Neural progenitor cell (in vitro differentiated cells): ENCODE measurements at regions not wholly inside any gene's neighbourhood (a gene's known extent, or its start where the extent isn't known, plus 50 kb on each side); places are given as distances from the start of the nearest gene placed in this dataset.

ENCODE experiments used
- DNase-seq: peaks from one replicate; pipeline ENCODE4 v3.0.0-alpha.2; 2016; ENCODE audit warnings: low spot score
- H2AFZ ChIP-seq: fragments of 200-600 bp; sonication (generic); replicated peaks from 2 replicates; pipeline ENCODE4 v1.6.1; 2016; ENCODE audit warnings: antibody characterized with exemption
- H3F3A ChIP-seq: fragments of 200-600 bp; sonication (generic); 2 replicates; pipeline ENCODE4 v1.6.1; 2016; ENCODE audit warnings: antibody characterized with exemption, low read depth
- H3K27ac ChIP-seq: fragments of 200-600 bp; sonication (generic); 2 replicates; pipeline ENCODE4 v1.5.1; 2016; ENCODE audit warnings: mild to moderate bottlenecking
- H3K27me3 ChIP-seq: fragments of 200-600 bp; sonication (generic); 2 replicates; pipeline ENCODE4 v1.6.1; 2016; ENCODE audit warnings: mild to moderate bottlenecking, moderate library complexity
- H3K36me3 ChIP-seq: fragments of 200-600 bp; sonication (generic); 2 replicates; pipeline ENCODE4 v1.5.1; 2016
- H3K4me1 ChIP-seq: fragments of 200-600 bp; sonication (generic); 2 replicates; pipeline ENCODE4 v1.6.1; 2016; ENCODE audit warnings: mixed run types
- H3K4me2 ChIP-seq: fragments of 200-600 bp; sonication (generic); 2 replicates; pipeline ENCODE4 v1.6.1; 2016
- H3K4me3 ChIP-seq: fragments of 200-600 bp; sonication (generic); 2 replicates; pipeline ENCODE4 v1.5.1; 2016
- H3K79me2 ChIP-seq: fragments of 200-600 bp; sonication (generic); 2 replicates; pipeline ENCODE4 v1.6.1; 2016; ENCODE audit warnings: low read depth
- H3K9ac ChIP-seq: fragments of 200-600 bp; sonication (generic); 2 replicates; pipeline ENCODE4 v1.6.1; 2016
- H3K9me3 ChIP-seq: fragments of 200-600 bp; sonication (generic); 2 replicates; pipeline ENCODE4 v1.5.1; 2016; ENCODE audit warnings: low read depth
- H4K20me1 ChIP-seq: fragments of 200-600 bp; sonication (generic); 2 replicates; pipeline ENCODE4 v1.6.1; 2016; ENCODE audit warnings: low read depth
- H3K27ac Mint-ChIP-seq: 3 replicates; pipeline ENCODE4 v1.8.0; 2021; ENCODE audit warnings: mixed read lengths
- H3K27me3 Mint-ChIP-seq: 2 replicates; pipeline ENCODE4 v1.8.0; 2022; ENCODE audit warnings: low read depth, mild to moderate bottlenecking, inconsistent platforms, moderate library complexity, mixed read lengths; ENCODE audit not compliant: insufficient read depth
- H3K36me3 Mint-ChIP-seq: 3 replicates; pipeline ENCODE4 v1.8.0; 2021; ENCODE audit warnings: mixed read lengths
- H3K4me1 Mint-ChIP-seq: 3 replicates; pipeline ENCODE4 v1.8.0; 2021; ENCODE audit warnings: mixed read lengths
- H3K4me3 Mint-ChIP-seq: 3 replicates; pipeline ENCODE4 v1.8.0; 2021; ENCODE audit warnings: mild to moderate bottlenecking, moderate library complexity, mixed read lengths
- H3K9me3 Mint-ChIP-seq: 3 replicates; pipeline ENCODE4 v1.8.0; 2020; ENCODE audit warnings: mixed read lengths
- EZH2 ChIP-seq: fragments of 200-600 bp; sonication (generic); IDR thresholded peaks from 2 replicates; pipeline ENCODE4 v1.6.1; 2017; ENCODE audit warnings: antibody characterized with exemption, mild to moderate bottlenecking, moderate library complexity
- EZH2phosphoT487 ChIP-seq: fragments of 200-600 bp; sonication (generic); IDR thresholded peaks from 2 replicates; pipeline ENCODE4 v1.6.1; 2017; ENCODE audit warnings: antibody characterized with exemption
- TF ChIP-seq, protein P1 (sequence below): fragments of 200-600 bp; sonication (generic); IDR thresholded peaks from 2 replicates; pipeline ENCODE4 v1.5.1; 2017; ENCODE audit warnings: antibody characterized with exemption, mild to moderate bottlenecking

DNA sequence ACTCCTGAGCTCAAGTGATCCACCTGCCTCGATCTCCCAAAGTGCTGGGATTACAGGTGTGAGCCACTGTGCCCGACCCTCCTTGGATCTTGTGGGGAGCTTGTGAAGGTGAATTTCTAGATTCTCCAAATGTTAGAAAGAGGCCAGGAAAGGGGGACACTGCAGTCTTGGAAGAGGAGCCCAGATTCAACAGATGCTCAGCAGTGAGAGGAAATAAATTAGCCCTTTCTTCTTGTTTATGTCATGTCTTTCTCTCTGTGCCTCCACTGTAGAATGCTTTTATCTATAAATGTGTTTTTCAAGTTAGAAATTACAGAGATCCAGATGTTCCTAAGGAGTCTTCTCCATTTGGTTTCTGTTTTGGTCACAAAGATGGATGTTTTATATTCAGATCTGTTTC is 346.6 kb upstream of the KAZN start:
- Histone ChIP-seq H3K4me1 (no peaks in the 10 kb centered on the region), H3K9me3 (no peaks in the 10 kb centered on the region), H3K4me3 (no peak overlapping the region), H3K27ac (no peak overlapping the region), H3K36me3 (no peaks in the 10 kb centered on the region), H2AFZ (no peak overlapping the region), H3K9ac (no peak overlapping the region), H3F3A (no peaks in the 10 kb centered on the region), H3K4me2 (no peak overlapping the region), H3K79me2 (no peaks in the 10 kb centered on the region), H3K27me3 (no peaks in the 10 kb centered on the region), H4K20me1 (no peaks in the 10 kb centered on the region)
- H3K27me3 Mint-ChIP-seq, result no peaks in the 10 kb centered on the region
- no peak overlapping the region for H3K4me3 Mint-ChIP-seq
- no peak for DNase-seq
- no peaks in the 10 kb centered on the region for H3K36me3 Mint-ChIP-seq
- no peak for TF ChIP-seq EZH2phosphoT487
- no peak for TF ChIP-seq EZH2
- TF ChIP-seq, protein P1, sequence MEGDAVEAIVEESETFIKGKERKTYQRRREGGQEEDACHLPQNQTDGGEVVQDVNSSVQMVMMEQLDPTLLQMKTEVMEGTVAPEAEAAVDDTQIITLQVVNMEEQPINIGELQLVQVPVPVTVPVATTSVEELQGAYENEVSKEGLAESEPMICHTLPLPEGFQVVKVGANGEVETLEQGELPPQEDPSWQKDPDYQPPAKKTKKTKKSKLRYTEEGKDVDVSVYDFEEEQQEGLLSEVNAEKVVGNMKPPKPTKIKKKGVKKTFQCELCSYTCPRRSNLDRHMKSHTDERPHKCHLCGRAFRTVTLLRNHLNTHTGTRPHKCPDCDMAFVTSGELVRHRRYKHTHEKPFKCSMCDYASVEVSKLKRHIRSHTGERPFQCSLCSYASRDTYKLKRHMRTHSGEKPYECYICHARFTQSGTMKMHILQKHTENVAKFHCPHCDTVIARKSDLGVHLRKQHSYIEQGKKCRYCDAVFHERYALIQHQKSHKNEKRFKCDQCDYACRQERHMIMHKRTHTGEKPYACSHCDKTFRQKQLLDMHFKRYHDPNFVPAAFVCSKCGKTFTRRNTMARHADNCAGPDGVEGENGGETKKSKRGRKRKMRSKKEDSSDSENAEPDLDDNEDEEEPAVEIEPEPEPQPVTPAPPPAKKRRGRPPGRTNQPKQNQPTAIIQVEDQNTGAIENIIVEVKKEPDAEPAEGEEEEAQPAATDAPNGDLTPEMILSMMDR, result no peak
- no peaks in the 10 kb centered on the region for H3K4me1 Mint-ChIP-seq
- H3K27ac Mint-ChIP-seq, result no peak overlapping the region
- no peaks in the 10 kb centered on the region for H3K9me3 Mint-ChIP-seq

DNA sequence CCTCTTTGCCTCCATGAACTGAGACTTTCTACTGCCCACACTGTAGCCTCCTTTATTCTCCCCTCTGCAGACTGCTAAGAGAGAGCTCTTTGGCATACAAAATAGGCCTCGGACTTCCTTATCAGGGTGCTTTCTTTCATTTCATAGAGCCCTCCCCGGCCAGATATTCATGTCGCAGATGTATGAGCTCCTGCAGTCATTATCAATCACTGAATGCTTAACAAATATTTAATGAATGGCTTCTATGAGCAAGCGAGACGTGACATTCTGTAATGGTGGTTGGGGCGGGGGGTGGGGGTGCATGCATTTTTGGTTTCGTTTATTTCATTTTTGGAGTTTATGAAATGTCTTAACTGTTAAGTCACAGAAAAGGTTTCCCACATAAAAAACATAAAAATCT is 344.8 kb upstream of the KAZN start:
- Histone ChIP-seq H2AFZ (no peak overlapping the region), H3K9ac (no peak overlapping the region), H3K27me3 (no peaks in the 10 kb centered on the region), H4K20me1 (no peaks in the 10 kb centered on the region), H3K27ac (no peak overlapping the region), H3K4me2 (no peak overlapping the region), H3K79me2 (no peaks in the 10 kb centered on the region), H3K9me3 (no peaks in the 10 kb centered on the region), H3K4me3 (no peak overlapping the region), H3F3A (no peaks in the 10 kb centered on the region), H3K4me1 (no peaks in the 10 kb centered on the region), H3K36me3 (no peaks in the 10 kb centered on the region)
- H3K4me3 Mint-ChIP-seq, result no peak overlapping the region
- no peak for TF ChIP-seq EZH2
- no peak for TF ChIP-seq EZH2phosphoT487
- TF ChIP-seq, protein P1, result no peak
- DNase-seq, result no peak
- H3K9me3 Mint-ChIP-seq, result no peaks in the 10 kb centered on the region
- H3K27ac Mint-ChIP-seq, result no peak overlapping the region
- H3K4me1 Mint-ChIP-seq, result no peaks in the 10 kb centered on the region
- H3K36me3 Mint-ChIP-seq, result no peaks in the 10 kb centered on the region
- H3K27me3 Mint-ChIP-seq, result no peaks in the 10 kb centered on the region

- Mint-ChIP-seq H3K36me3 (no peaks in the 10 kb centered on the region), H3K4me3 (no peak overlapping the region), H3K9me3 (no peaks in the 10 kb centered on the region), H3K27me3 (no peaks in the 10 kb centered on the region), H3K4me1 (peaks cover 1% of the 10 kb centered on the region), H3K27ac (no peak overlapping the region)
- no peaks in the 10 kb centered on the region for H3K79me2 ChIP-seq
- no peak overlapping the region for H3K4me3 ChIP-seq
- H3K27me3 ChIP-seq, result no peaks in the 10 kb centered on the region
- no peak overlapping the region for H2AFZ ChIP-seq
- no peaks in the 10 kb centered on the region for H3K4me1 ChIP-seq
- TF ChIP-seq EZH2phosphoT487 (no peak), EZH2 (no peak)
- TF ChIP-seq, protein P1, result no peak
- no peak overlapping the region for H3K9ac ChIP-seq
- H3F3A ChIP-seq, result no peaks in the 10 kb centered on the region
- DNase-seq, result no peak
- no peaks in the 10 kb centered on the region for H4K20me1 ChIP-seq
- no peaks in the 10 kb centered on the region for H3K36me3 ChIP-seq
- no peak overlapping the region for H3K4me2 ChIP-seq
- H3K9me3 ChIP-seq, result no peaks in the 10 kb centered on the region
- no peak overlapping the region for H3K27ac ChIP-seq
Measured at GRCh38 chr1:14254251-14254650, 344.2 kb upstream of the KAZN start.

GRCh38 chr1:14255233-14255632 is 343.3 kb upstream of the KAZN start:
- no peaks in the 10 kb centered on the region for H3K27me3 Mint-ChIP-seq
- no peaks in the 10 kb centered on the region for H3K36me3 Mint-ChIP-seq
- H4K20me1 ChIP-seq, result no peaks in the 10 kb centered on the region

More at GRCh38 chr1:14255233-14255632, 343.3 kb upstream of the KAZN start:
- H3K4me1 ChIP-seq, result no peaks in the 10 kb centered on the region
- no peaks in the 10 kb centered on the region for H3K36me3 ChIP-seq
- H3K79me2 ChIP-seq, result no peaks in the 10 kb centered on the region
- Mint-ChIP-seq H3K27ac (no peak overlapping the region), H3K4me3 (no peak overlapping the region), H3K4me1 (peaks cover 3% of the 10 kb centered on the region), H3K9me3 (no peaks in the 10 kb centered on the region)
- H2AFZ ChIP-seq, result no peak overlapping the region
- no peak for TF ChIP-seq EZH2
- TF ChIP-seq, protein P1, result no peak
- no peak for TF ChIP-seq EZH2phosphoT487
- no peaks in the 10 kb centered on the region for H3F3A ChIP-seq
- no peak overlapping the region for H3K4me2 ChIP-seq
- DNase-seq, result no peak
- H3K9ac ChIP-seq, result no peak overlapping the region
- no peaks in the 10 kb centered on the region for H3K27me3 ChIP-seq
- no peaks in the 10 kb centered on the region for H3K9me3 ChIP-seq
- no peak overlapping the region for H3K27ac ChIP-seq
- H3K4me3 ChIP-seq, result no peak overlapping the region
